Activated CD4-positive, alpha-beta T cell treated with anti-CD3 and anti-CD28 coated beads for 36 hours (primary cell): ENCODE measurements at regions not wholly inside any gene's neighbourhood (a gene's known extent, or its start where the extent isn't known, plus 50 kb on each side); places are given as distances from the start of the nearest gene placed in this dataset.

ENCODE experiments used
- ATAC-seq: fragments of 200-7000 bp; cut with Tn5 transposase; one replicate; pipeline ENCODE4 v1.10.0; 2021; ENCODE audit warnings: mild to moderate bottlenecking, moderate library complexity
- CTCF ChIA-PET: fragments of 350-600 bp; sonication (Branson Sonifier 250); formaldehyde crosslinking; loops from one replicate; lab custom pipeline; 2021; ENCODE audit warnings: antibody characterized with exemption; lab: Charles Lee
- POLR2A ChIA-PET: fragments of 350-600 bp; sonication (Branson Sonifier 250); formaldehyde crosslinking; loops from one replicate; lab custom pipeline; 2021; ENCODE audit warnings: antibody characterized with exemption, inconsistent platforms; lab: Charles Lee
- DNase-seq: peaks from one replicate; pipeline ENCODE4 v3.0.0-alpha.2; 2020
- H3K27ac Mint-ChIP-seq: one replicate; pipeline ENCODE4 v1.8.0; 2021; ENCODE audit warnings: mixed read lengths
- H3K27me3 Mint-ChIP-seq: one replicate; pipeline ENCODE4 v1.8.0; 2021; ENCODE audit warnings: mixed read lengths
- H3K36me3 Mint-ChIP-seq: one replicate; pipeline ENCODE4 v1.8.0; 2021; ENCODE audit warnings: low read depth, mixed read lengths
- H3K4me1 Mint-ChIP-seq: one replicate; pipeline ENCODE4 v1.8.0; 2021; ENCODE audit warnings: mixed read lengths
- H3K4me3 Mint-ChIP-seq: one replicate; pipeline ENCODE4 v1.8.0; 2021; ENCODE audit warnings: mild to moderate bottlenecking, moderate library complexity, mixed read lengths
- H3K9me3 Mint-ChIP-seq: one replicate; pipeline ENCODE4 v1.8.0; 2021; ENCODE audit warnings: low read depth, mixed read lengths
- intact Hi-C, 2 experiments: fragments of 100-400 bp; cut with DNase I in 1 of 2; cut with micrococcal nuclease in 1 of 2; formaldehyde crosslinking; loops; one replicate each; pipeline versions ENCODE4 v1.14.2 to v1.15.1; 2022 to 2024; cut with DNase I, micrococcal nuclease

DNA sequence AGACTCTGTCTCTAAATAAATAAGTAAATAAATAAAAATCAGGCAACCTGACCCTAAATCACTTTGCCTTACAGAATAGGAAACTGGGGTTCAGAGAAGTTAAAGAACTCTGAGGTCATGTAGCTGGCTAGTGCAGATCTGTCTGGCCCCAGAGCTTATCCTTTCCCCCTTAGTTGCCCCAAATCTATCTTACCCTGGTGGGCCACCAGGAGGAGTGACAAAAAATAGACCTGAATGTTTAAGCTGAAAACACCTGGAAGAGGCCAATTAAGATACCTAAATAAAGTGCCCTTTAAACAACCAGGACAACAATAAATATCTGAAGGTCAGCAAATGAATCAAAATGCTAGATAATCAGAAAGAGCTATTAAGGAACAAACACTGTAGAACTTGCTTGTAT lies 59.7 kb downstream of the TEX35 start:
- peaks cover 2% of the 10 kb centered on the region for H3K27me3 Mint-ChIP-seq
- ATAC-seq (no peak), DNase-seq (no peak)
- H3K4me1 Mint-ChIP-seq, result no peaks in the 10 kb centered on the region
- intact Hi-C loops, result no loop called here
- H3K36me3 Mint-ChIP-seq, result no peaks in the 10 kb centered on the region
- no peak overlapping the region for H3K4me3 Mint-ChIP-seq
- POLR2A ChIA-PET, result no interaction called here
- H3K9me3 Mint-ChIP-seq, result no peaks in the 10 kb centered on the region
- no peak overlapping the region for H3K27ac Mint-ChIP-seq
- CTCF ChIA-PET, result interaction anchor here (1.3 kb wide), 1 partner anchor 430 kb away, joined by 3 read pairs; no protein-coding TSS in a partner anchor

DNA sequence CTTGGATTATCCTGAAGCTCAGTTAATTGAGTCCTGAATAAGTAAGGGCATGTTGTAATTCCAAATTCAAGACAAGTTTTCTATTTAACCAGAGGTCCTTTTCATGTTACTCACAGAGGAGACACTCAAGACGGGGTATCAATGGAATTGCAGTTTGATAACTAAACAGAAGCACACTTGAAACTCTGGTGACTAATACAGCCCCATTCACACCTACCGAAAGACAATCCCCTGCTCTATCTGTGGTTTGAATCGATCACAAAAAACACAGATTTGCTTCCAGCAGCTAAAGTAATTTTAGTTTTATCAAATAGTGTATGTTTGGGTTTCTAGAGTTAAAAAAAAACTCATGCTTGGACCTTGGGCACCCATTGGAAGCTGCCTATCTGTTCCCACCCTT lies 60.4 kb downstream of the TEX35 start:
- H3K36me3 Mint-ChIP-seq, result no peaks in the 10 kb centered on the region
- intact Hi-C loops, result no loop called here
- H3K27ac Mint-ChIP-seq, result no peak overlapping the region
- H3K9me3 Mint-ChIP-seq, result no peaks in the 10 kb centered on the region
- H3K4me1 Mint-ChIP-seq, result no peaks in the 10 kb centered on the region
- no peak overlapping the region for H3K4me3 Mint-ChIP-seq
- H3K27me3 Mint-ChIP-seq, result peaks cover 2% of the 10 kb centered on the region
- DNase-seq, result no peak
- ATAC-seq, result no peak
- CTCF ChIA-PET, result no interaction called here
- POLR2A ChIA-PET, result no interaction called here

DNA sequence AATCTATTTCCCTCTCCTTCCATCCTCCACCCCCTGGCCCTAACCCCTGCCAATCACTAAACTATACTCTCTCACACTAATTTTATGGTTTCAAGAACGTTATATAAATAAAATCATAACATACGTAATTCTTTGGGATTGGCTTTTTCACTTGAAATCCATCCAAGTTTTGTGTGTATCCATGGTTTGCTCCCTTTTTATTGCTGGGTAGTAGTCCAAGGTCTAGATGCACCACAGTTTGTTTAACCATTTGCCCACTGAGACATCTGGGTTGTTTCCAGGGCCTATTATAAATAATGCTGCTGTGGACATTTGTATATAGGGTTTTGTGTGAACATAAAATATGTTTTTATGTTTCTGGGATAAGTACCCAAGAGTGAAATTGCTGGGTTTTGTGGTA lies 61.4 kb downstream of the TEX35 start:
- DNase-seq, result no peak
- CTCF ChIA-PET, result no interaction called here
- H3K36me3 Mint-ChIP-seq, result no peaks in the 10 kb centered on the region
- no peak for ATAC-seq
- H3K27ac Mint-ChIP-seq, result no peak overlapping the region
- H3K9me3 Mint-ChIP-seq, result no peaks in the 10 kb centered on the region
- H3K27me3 Mint-ChIP-seq, result peaks cover 2% of the 10 kb centered on the region
- POLR2A ChIA-PET, result no interaction called here
- H3K4me3 Mint-ChIP-seq, result no peak overlapping the region
- no peaks in the 10 kb centered on the region for H3K4me1 Mint-ChIP-seq
- intact Hi-C loops, result no loop called here

DNA sequence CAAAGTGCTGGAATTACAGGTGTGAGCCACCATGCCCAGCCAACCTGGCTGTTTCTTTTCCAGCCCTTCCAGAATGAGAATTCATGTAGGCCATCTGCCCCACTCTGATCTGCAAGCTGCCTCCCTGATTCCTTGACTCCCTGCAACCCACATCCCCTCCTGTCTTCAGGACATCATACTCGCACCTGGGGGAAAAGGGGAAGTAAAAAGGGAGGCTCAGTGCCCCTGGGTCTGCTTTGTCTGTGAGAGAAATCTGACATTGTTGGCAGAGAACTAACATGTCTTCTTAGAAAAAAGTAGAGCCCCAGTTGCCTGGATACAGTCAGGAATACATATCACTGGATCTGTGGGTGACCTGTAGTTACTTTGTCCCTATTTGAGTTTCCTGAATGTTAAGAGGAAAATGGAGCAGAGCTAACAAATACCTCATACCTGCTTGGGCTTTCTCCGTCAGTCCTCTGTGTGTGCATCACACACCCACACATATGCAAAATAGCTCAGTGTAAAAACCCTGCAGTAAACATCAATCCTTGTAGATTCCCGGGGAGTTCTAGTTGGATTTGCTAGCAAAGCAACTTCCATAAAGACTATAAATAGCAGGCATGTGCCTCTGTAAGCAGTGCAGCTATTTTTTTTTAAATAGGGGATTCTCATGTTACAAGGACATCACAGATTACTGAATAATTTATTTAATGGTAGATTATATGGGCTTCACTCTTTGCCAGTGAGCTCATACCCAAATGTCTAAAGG lies 62.9 kb downstream of the TEX35 start:
- H3K4me3 Mint-ChIP-seq, result no peak overlapping the region
- no peaks in the 10 kb centered on the region for H3K36me3 Mint-ChIP-seq
- H3K9me3 Mint-ChIP-seq, result no peaks in the 10 kb centered on the region
- intact Hi-C loops, result no loop called here
- DNase-seq, result no peak
- no peaks in the 10 kb centered on the region for H3K4me1 Mint-ChIP-seq
- ChIA-PET POLR2A (no interaction called here), CTCF (interaction anchor here (0.6 kb wide), 1 partner anchor 146 kb away, joined by 3 read pairs; no protein-coding TSS in a partner anchor)
- H3K27ac Mint-ChIP-seq, result no peak overlapping the region
- peaks cover 2% of the 10 kb centered on the region for H3K27me3 Mint-ChIP-seq
- no peak for ATAC-seq

DNA sequence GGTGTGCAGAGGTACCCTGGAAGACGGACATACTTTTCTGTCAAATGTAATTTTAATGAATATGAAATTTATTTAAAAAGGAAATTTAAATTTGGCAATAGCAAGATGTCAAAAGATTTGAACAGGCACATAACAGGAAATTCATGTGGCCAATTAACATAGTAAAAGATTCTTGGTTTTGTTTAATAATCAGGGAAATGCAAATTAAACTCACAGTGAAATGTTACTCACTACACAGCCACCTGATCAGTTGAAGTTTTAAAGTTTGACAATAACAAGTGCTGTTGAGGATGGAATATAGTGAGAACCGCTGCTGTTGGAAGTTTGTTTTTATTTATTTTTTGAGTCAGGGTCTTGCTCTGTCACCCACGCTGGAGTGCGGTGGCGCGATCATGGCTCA lies 63.9 kb downstream of the TEX35 start:
- Mint-ChIP-seq H3K4me3 (no peak overlapping the region), H3K27me3 (peaks cover 2% of the 10 kb centered on the region), H3K27ac (no peak overlapping the region), H3K36me3 (no peaks in the 10 kb centered on the region), H3K9me3 (no peaks in the 10 kb centered on the region), H3K4me1 (no peaks in the 10 kb centered on the region)
- intact Hi-C loops, result no loop called here
- POLR2A ChIA-PET, result no interaction called here
- CTCF ChIA-PET, result interaction anchor here (0.5 kb wide), 1 partner anchor 54 kb away, joined by 3 read pairs; no protein-coding TSS in a partner anchor
- DNase-seq (no peak), ATAC-seq (no peak)

DNA sequence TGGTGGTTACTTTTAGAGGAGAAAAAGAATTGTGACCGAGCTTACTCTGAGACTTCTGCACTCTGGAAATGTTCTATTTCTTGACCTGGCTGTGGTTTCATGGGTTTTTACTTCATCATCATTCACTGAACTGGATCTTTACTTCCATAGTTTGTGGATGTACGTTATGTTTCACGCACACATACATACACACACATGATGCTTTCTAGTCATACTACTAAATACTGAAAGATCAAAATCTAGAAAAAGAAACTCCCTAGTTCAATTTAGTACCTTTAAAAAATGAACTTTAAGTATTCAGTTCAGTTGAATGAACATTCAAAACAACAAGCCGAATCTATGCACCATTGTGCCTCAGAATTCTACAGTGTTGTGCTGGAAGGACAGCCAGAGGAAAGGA lies 65.0 kb downstream of the TEX35 start:
- CTCF ChIA-PET, result no interaction called here
- POLR2A ChIA-PET, result no interaction called here

DNA sequence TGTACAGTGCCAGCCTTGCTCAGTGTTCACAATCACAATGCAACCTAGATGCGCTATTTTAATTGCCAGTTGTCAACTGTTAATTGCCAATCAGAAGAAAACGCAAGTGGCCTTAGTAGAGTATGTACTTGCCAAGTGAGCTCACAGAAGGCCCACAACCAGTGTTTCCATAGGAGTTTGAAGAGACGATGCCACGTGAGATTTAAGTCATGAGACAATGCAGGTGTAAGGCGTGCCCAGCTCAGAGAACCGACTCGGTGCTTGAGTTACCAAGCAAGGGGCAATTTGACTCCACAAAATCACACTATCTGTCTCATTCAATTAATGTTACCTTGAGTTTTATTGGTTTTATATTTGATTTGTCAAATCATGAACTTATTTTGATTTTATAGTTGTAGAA lies 65.6 kb downstream of the TEX35 start:
- H3K27me3 Mint-ChIP-seq, result no peaks in the 10 kb centered on the region
- H3K36me3 Mint-ChIP-seq, result no peaks in the 10 kb centered on the region
- no peaks in the 10 kb centered on the region for H3K9me3 Mint-ChIP-seq
- no peak overlapping the region for H3K27ac Mint-ChIP-seq
- intact Hi-C loops, result no loop called here
- CTCF ChIA-PET, result no interaction called here
- H3K4me1 Mint-ChIP-seq, result no peaks in the 10 kb centered on the region
- POLR2A ChIA-PET, result no interaction called here
- H3K4me3 Mint-ChIP-seq, result no peak overlapping the region
- DNase-seq (no peak), ATAC-seq (no peak)

More for the DNA sequence above, 65.0 kb downstream of the TEX35 start:
- DNase-seq (no peak), ATAC-seq (no peak)
- Mint-ChIP-seq H3K9me3 (no peaks in the 10 kb centered on the region), H3K4me3 (no peak overlapping the region), H3K4me1 (no peaks in the 10 kb centered on the region), H3K27ac (no peak overlapping the region), H3K27me3 (no peaks in the 10 kb centered on the region), H3K36me3 (no peaks in the 10 kb centered on the region)
- intact Hi-C loops, result no loop called here

DNA sequence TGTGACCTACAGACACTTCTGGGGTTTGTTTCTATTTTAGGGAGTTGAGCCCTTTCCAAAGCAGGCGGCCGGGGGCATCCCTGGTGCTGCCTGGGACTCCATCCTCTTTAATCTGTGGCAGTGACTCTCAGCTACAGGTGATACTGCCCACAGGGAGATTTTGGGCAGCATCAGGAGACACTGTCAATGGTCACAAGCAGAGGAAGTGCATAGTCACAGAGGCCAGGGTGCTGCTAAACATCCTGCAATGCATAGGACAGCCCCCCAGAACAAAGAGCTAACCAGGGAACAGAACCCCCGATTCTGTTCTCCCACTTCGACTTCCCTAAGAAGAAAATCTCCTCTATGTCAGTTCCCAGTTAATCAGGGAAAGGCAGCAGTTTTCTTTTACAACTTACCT lies 66.2 kb downstream of the TEX35 start:
- H3K27me3 Mint-ChIP-seq, result no peaks in the 10 kb centered on the region
- no peaks in the 10 kb centered on the region for H3K4me1 Mint-ChIP-seq
- intact Hi-C loops, result no loop called here
- H3K4me3 Mint-ChIP-seq, result no peak overlapping the region
- H3K9me3 Mint-ChIP-seq, result no peaks in the 10 kb centered on the region
- POLR2A ChIA-PET, result no interaction called here
- no peak overlapping the region for H3K27ac Mint-ChIP-seq
- DNase-seq (no peak), ATAC-seq (no peak)
- no peaks in the 10 kb centered on the region for H3K36me3 Mint-ChIP-seq
- CTCF ChIA-PET, result no interaction called here

DNA sequence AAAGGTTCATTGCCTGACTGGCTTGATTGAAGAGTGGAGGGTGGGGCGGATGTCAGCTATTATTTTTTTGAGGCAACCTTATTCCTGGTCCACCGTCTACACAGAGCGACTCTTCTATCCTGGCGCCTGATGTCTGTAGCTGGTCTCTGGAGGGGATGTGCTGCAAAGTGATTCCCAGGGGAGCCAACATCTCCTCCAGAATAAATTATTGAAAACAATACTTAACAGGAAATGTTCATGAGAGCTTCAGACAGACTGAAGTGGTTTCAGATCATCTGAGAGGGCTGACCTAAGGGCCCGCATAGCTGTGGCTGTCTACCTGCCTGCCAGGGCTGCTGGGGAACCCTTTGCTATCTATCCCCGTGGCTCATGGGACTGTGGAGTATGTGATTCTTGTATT lies 66.7 kb downstream of the TEX35 start:
- H3K4me3 Mint-ChIP-seq, result no peak overlapping the region
- no peaks in the 10 kb centered on the region for H3K36me3 Mint-ChIP-seq
- no peak overlapping the region for H3K27ac Mint-ChIP-seq
- no peak for DNase-seq
- ATAC-seq, result no peak
- no peaks in the 10 kb centered on the region for H3K27me3 Mint-ChIP-seq
- CTCF ChIA-PET, result no interaction called here
- POLR2A ChIA-PET, result no interaction called here
- H3K4me1 Mint-ChIP-seq, result no peaks in the 10 kb centered on the region
- no peaks in the 10 kb centered on the region for H3K9me3 Mint-ChIP-seq
- intact Hi-C loops, result no loop called here

DNA sequence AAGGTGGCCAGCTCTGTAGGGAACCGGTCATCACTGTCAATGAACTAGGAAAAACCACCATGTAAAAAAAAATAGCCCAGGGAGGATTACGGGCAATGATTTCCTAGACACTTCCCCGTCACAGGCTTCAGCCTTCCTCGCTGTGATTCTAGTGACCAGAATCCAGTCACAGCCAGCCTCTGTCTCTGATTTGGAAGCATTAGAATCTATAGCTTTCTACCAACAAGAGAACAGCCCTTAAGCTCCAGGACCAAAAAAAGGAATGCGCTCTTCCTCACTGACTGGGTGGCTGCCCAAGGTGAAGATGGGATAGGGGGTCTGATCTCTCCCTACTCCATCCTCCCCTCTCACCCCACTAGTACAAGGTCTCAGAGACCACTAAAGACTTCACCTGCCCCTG lies 67.2 kb downstream of the TEX35 start:
- Mint-ChIP-seq H3K36me3 (no peaks in the 10 kb centered on the region), H3K27ac (no peak overlapping the region), H3K4me1 (no peaks in the 10 kb centered on the region), H3K4me3 (no peak overlapping the region), H3K27me3 (no peaks in the 10 kb centered on the region), H3K9me3 (no peaks in the 10 kb centered on the region)
- ChIA-PET POLR2A (interaction anchor here (0.7 kb wide), 1 partner anchor 37 kb away, joined by 3 read pairs; no protein-coding TSS in a partner anchor), CTCF (interaction anchor here (0.6 kb wide), 1 partner anchor 219 kb away, joined by 3 read pairs; no protein-coding TSS in a partner anchor)
- ATAC-seq (no peak), DNase-seq (no peak)
- intact Hi-C loops, result no loop called here

DNA sequence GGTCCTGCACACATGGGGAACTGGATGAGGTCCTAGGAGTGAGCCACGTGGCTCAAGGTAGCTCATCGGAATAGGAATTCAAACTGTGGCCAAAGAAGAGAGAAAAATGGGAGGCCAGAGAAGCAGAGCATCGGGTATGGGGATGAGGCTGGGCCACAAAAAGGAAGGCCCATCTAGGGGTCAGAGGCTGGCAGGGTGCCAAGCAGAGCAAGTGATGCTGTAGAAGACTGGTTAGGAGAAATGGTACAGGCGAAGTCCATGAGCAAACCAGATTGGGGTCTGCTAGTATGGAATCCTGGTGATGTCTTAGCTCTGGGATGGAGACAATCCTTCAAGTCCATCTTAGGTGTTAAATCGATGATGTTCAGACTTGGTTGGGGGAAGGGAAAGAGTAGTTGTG lies 68.0 kb downstream of the TEX35 start:
- Mint-ChIP-seq H3K27ac (no peak overlapping the region), H3K4me3 (no peak overlapping the region), H3K4me1 (no peaks in the 10 kb centered on the region), H3K36me3 (no peaks in the 10 kb centered on the region), H3K9me3 (no peaks in the 10 kb centered on the region), H3K27me3 (no peaks in the 10 kb centered on the region)
- ChIA-PET CTCF (interaction anchor here (0.6 kb wide), 1 partner anchor 218 kb away, joined by 3 read pairs; no protein-coding TSS in a partner anchor), POLR2A (interaction anchor here (0.7 kb wide), 1 partner anchor 38 kb away, joined by 3 read pairs; no protein-coding TSS in a partner anchor)
- intact Hi-C loops, result no loop called here
- no peak for ATAC-seq
- DNase-seq, result no peak
